ENCODE measurements at regions not wholly inside any gene's neighbourhood (a gene's known extent, or its start where the extent isn't known, plus 50 kb on each side); places are given as distances from the start of the nearest gene placed in this dataset.
A peak's percentile ranks its signal among the peaks of the same experiment; 100 is the strongest.

DNA sequence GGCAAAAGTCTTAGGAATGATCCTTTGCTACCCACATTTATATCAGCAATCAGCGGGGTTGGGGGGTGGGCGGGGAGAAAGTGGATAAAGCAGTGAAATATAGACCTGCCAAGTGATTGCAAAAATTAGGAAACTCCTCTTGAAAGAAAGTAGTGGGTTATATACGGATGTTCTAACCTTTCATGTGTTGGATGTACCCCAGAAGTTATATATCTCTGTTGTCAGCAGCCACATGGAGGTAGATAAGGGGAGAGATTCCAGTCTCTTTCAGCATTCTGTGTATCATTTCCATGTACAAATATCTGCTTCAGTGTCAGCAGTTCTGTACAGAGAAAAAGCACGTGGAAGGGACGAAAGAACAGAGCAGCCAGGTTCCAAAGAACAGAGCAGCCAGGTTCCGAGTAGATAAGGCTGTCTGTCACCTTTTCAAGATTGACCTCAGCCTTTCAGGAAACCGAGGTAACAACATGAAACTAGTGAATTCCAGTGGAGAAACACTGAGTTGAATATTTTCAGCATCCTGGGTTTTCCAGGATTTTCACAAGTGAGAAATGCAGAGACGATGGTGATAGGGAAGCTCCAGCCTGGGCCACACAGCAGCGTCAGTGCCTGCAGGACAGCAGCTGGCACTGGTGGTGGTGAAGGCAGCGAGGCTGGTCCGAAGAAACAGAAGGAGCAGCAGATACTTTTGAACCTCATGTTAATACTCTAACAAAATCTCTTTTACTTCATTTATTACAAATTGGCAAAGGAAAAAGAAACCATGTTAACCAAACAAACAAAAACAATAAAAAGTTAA lies 212.3 kb downstream of the C7orf25 start:
- H3K9me3 ChIP-seq (ENCODE audit: insufficient read depth in 2 of 2, low read depth in 1 of 2, low read length in 1 of 2): no peaks in the 10 kb centered on the region
- H4K91ac ChIP-seq (replicated peaks; ENCODE audit: insufficient read length, low read length): no peak overlapping the region
- peak overlapping the region; percentile 62; the same call in 1 of the 2 replicates for H2BK15ac ChIP-seq (ENCODE audit: low read length)
- no peak overlapping the region for H4K5ac ChIP-seq (ENCODE audit: insufficient read length, low read depth, low read length)
- WGBS, 2 experiments (ENCODE audit: extremely low coverage in 1 of 2, insufficient coverage in 1 of 2, insufficient read length in 1 of 2, insufficient replicate concordance in 2 of 2, low coverage in 1 of 2, low lambda C conversion rate in 2 of 2, missing lambda C conversion rate in 1 of 2): 86% methylated on average over 11 of the region's 11 CpGs; no CpG with 5 or more reads in 1 of the 2 experiments
- POLR2A ChIA-PET (ENCODE audit: partially characterized antibody): no interaction called here
- FAIRE-seq: no peak
- H3K9ac ChIP-seq (replicated peaks in 1 of 4; ENCODE audit: extremely low read depth in 1 of 4, low read depth in 3 of 4, low read length in 3 of 4): no peak overlapping the region
- DNase-seq (ENCODE audit: low read depth in 1 of 2, low spot score in 2 of 2): no peak
- H3K18ac ChIP-seq (ENCODE audit: extremely low read depth, low read length): no peak overlapping the region
- no peak overlapping the region for H2BK12ac ChIP-seq (ENCODE audit: low read depth, low read length)
- no peaks in the 10 kb centered on the region for H3K23me2 ChIP-seq (ENCODE audit: low read depth, low read length)
- H3K4me1 ChIP-seq (replicated peaks in 1 of 4; ENCODE audit: control insufficient read depth in 3 of 4, insufficient read depth in 4 of 4, low read length in 3 of 4): no peaks in the 10 kb centered on the region
- H3K36me3 ChIP-seq (ENCODE audit: control insufficient read depth in 2 of 4, insufficient read depth in 4 of 4, low read length in 3 of 4): no peaks in the 10 kb centered on the region
- H3K56ac ChIP-seq (replicated peaks; ENCODE audit: insufficient read length, low read depth, low read length): no peak overlapping the region
- H2BK5ac ChIP-seq (ENCODE audit: low read depth, low read length): no peak overlapping the region
- no peaks in the 10 kb centered on the region for H3K79me2 ChIP-seq (ENCODE audit: control insufficient read depth in 1 of 2, insufficient read depth in 2 of 2, low read length in 2 of 2)
- no peak overlapping the region for H3K23ac ChIP-seq (ENCODE audit: insufficient read length)
- no peak overlapping the region for H3K4ac ChIP-seq (replicated peaks; ENCODE audit: insufficient read length, low read depth, low read length)
- no peaks in the 10 kb centered on the region for H4K20me1 ChIP-seq (replicated peaks in 1 of 2; ENCODE audit: control insufficient read depth in 1 of 2, insufficient read depth in 2 of 2, low read length in 2 of 2)
- no peak overlapping the region for H3K4me3 ChIP-seq (ENCODE audit: extremely low read depth in 1 of 4, insufficient read depth in 2 of 4, low read depth in 3 of 4, low read length in 4 of 4)
- H2AFZ ChIP-seq (ENCODE audit: low read length): no peak overlapping the region
- no peak overlapping the region for H3K27ac ChIP-seq (ENCODE audit: low read depth, low read length)
- no peak overlapping the region for H2BK120ac ChIP-seq (replicated peaks; ENCODE audit: low read depth, low read length)
- CTCF ChIA-PET (ENCODE audit: partially characterized antibody): interaction anchor here (0.6 to 2.7 kb wide), 4 partner anchors 9 to 757 kb away, joined by 3 to 7 read pairs (median 4); no protein-coding TSS in a partner anchor
- H2BK20ac ChIP-seq (ENCODE audit: low read length): no peak overlapping the region
- H3K27me3 ChIP-seq (replicated peaks in 1 of 4; ENCODE audit: control insufficient read depth in 3 of 4, extremely low read depth in 1 of 4, insufficient read depth in 3 of 4, low read length in 3 of 4): peaks cover 0 to 2% (median 0%) of the 10 kb centered on the region in 4 experiments; a peak in 1 of 7 replicates
- no peaks in the 10 kb centered on the region for H3K79me1 ChIP-seq (ENCODE audit: low read depth, low read length)
- H3K4me2 ChIP-seq (ENCODE audit: insufficient read depth in 1 of 2, low read depth in 2 of 2, low read length in 2 of 2): no peak overlapping the region
- no peak overlapping the region for H3K14ac ChIP-seq (ENCODE audit: insufficient read length)
- no peak overlapping the region for H2AK5ac ChIP-seq (ENCODE audit: low read depth, low read length)
- H4K8ac ChIP-seq (ENCODE audit: extremely low read depth, insufficient read depth, low read length): no peak overlapping the region
- TF ChIP-seq RAD21 (IDR thresholded peaks at IDR 0.05 in 1 of 2, conservative IDR thresholded peaks at IDR 0.05 in 1 of 2; ENCODE audit: low read depth in 2 of 2, low read length in 2 of 2) (no peak), TEAD4 (IDR thresholded peaks at IDR 0.05; ENCODE audit: low read depth, low read length) (no peak), CEBPB (IDR thresholded peaks at IDR 0.05; ENCODE audit: low read depth, low read length) (no peak), CBX8 (IDR thresholded peaks at IDR 0.05; ENCODE audit: borderline replicate concordance, low read depth, low read length) (no peak), MAFK (IDR thresholded peaks at IDR 0.05; ENCODE audit: low read depth, low read length) (no peak), HDAC2 (IDR thresholded peaks at IDR 0.05; ENCODE audit: borderline replicate concordance in 1 of 2, low read depth in 2 of 2, low read length in 2 of 2) (no peak), PHF8 (conservative IDR thresholded peaks at IDR 0.05; ENCODE audit: low read depth, low read length) (no peak), SUZ12 (IDR thresholded peaks at IDR 0.05; ENCODE audit: low read length) (no peak), SIN3A (conservative IDR thresholded peaks at IDR 0.05 in 1 of 2, IDR thresholded peaks at IDR 0.05 in 1 of 2; ENCODE audit: low read depth in 1 of 2, low read length in 2 of 2) (no peak), POU5F1 (IDR thresholded peaks at IDR 0.05; ENCODE audit: low read depth, low read length) (no peak), TBP (IDR thresholded peaks at IDR 0.05; ENCODE audit: low read depth, low read length) (no peak), RNF2 (IDR thresholded peaks at IDR 0.05; ENCODE audit: borderline replicate concordance, low read depth, low read length, missing control alignments, poor library complexity, severe bottlenecking) (no peak)

Data from H1 (cell line).